ENCODE measurements at regions not wholly inside any gene's neighbourhood (a gene's known extent, or its start where the extent isn't known, plus 50 kb on each side); places are given as distances from the start of the nearest gene placed in this dataset.
"Not testable (repeated sequence)": the region's sequence is repeated elsewhere in the genome, so short reads cannot be mapped to it uniquely, and the experiment has no call there.

DNA sequence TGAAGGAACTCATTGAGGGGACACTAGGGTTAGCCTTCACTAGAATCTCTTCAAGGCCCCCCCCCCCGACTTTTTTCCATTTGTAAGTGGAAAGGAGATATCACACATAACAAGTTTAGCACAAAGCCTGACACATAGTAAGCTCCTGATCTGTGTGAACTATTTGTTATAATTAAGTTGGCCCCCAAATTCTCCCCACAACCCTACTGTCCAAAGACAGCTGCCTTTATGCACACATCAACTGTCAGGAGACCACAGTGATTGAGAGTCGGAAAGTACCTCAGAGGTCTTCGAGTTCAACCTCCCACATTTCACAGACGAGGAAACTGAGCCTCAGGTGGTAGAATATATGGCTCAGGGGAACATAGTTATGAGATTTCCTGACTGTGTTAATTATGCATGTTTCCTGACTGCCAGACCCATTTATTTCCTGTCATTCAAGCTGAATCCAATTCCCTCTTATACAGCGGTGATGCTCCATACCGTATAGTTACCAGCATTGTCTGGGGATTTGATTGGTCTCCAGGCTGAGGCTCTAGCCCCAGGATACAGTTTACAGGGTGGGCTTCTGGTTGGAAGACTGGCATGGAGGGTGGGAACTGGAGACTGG is 227.4 kb upstream of the CMC1 start:
- intact Hi-C loops (cut with DNase I) = no loop called here
- DNase-seq (ENCODE audit: low spot score) = no peak

DNA sequence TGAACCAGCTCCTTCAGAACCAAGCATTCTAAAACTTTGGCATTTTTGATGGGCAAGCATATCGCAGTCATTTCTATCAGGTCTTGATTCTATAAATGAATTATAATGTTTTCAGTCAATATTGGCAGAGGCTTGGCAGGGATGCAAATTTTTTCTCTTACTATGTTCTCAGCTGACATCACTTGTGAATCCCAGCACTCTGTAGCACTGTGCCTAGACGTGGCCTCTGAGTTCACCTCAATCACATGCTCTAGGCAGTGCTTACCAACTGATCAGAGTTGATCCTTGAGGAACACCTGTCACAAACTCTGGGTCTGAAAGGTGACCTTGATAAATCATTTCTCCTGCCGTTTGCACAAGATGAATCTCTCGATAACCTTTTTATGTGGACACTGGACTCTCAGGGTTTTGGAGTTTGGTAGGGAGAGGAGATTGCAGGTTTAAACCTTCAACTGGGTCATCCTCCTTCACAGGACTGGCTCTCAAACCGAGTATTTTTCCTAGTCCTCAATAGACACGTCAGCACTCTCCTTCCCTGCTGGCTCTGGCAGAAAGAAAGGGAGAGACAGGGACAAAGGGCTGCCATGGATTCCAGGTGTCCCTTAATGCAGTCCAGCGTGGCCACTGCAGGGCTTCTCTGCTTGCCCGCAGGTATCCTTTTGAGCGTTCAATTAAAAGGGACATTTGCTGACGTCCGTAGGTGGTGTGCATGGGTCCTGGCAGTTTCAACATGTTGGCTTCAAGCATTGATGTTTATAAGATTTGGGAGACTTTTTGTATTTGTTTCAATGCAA is 222.3 kb upstream of the CMC1 start:
- intact Hi-C loops (cut with DNase I) = no loop called here
- no peak for DNase-seq (ENCODE audit: low spot score)

- DNase-seq (ENCODE audit: low spot score) = no peak
- intact Hi-C loops (cut with DNase I) = no loop called here
Measured at GRCh38 chr3:28019740-28020139, 221.7 kb upstream of the CMC1 start.

- no peak for DNase-seq (ENCODE audit: low spot score)
- intact Hi-C loops (cut with DNase I) = no loop called here
Measured at GRCh38 chr3:28022916-28023315, 218.5 kb upstream of the CMC1 start.

GRCh38 chr3:28028554-28028953 is 212.9 kb upstream of the CMC1 start:
- DNase-seq (ENCODE audit: low spot score) = no peak
- intact Hi-C loops (cut with DNase I) = loop anchor here in 1 of 2 donors (2.0 kb wide), 1 partner anchor 78 kb away; no protein-coding TSS in a partner anchor

DNA sequence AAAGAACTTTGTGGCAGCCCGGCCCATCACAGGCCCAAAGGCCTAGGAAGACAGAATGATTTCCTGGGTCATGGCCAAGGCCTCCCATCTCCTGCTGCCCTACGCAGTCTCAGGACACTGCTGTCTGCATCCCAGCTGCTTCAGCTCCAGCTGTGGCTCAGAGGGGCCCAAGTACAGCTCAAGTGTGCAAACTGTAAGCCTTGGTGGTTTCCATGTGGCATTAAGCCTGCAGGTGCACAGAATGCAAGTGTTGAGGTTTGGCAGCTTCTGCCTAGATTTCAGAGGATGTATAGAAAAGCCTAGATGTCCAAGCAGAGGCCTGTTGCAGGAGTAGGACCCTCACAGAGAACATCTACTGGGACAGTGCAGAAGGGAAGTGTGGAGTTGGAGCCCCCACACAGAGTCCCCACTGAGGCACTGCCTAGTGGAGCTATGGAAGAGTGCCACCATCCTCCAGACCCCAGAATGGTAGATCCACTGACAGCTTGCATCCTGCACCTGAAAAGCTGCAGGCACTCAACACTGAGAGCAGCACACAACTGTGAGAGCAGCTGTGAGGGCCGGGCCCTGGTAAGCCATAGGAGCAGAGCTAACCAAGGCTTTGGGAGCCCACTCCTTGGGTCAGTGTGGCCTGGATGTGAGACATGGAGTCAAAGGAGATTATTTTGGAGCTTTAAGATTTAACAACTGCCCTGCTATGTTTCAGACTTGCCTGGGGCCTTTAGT is 208.2 kb upstream of the CMC1 start:
- intact Hi-C loops (cut with DNase I) = no loop called here
- DNase-seq (ENCODE audit: low spot score) = no peak

DNA sequence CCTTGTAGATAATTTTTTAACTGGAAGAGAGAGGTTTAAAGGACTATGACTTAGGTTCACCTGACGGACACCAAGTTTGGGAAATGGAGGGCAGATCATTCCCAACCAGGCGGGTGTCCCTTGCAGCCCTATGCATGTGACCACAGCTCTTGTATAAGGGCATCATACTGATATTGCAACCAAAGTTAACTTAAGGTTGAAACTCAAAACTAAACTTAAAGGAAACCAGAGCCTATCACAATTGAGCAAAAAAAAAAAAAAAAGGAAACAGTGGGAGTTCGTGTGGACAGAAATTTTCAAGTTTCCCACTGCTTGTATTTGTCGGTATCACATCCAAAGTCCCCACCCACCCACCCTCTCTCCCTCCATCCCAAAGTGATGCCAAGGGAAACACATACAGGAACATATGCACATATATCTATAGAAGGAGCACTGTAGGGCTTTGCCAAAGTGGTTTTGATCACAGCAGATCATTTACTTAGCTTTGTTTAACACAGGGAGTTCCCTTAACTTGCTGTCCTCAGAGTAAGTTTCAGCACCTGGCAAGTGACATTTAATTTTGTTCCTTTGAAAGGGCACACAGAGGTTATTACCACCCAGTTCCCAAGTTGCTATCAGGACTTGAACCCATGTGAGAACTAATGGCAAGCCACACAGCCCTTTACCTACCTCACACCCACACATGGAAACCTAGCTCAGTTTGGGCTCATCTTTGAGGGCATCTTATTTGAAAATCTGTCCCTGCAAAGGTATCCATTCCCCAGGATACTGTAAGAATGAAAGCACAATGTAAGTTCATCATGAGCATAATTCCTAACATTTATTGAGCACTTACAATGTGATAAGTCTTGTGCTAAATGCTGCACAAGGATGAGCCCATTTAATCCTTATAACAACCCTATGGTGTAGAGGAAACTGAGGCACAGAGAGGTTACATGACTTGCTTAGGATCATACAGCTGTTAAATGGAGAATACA is 204.5 kb upstream of the CMC1 start:
- intact Hi-C loops (cut with DNase I) = no loop called here
- DNase-seq (ENCODE audit: low spot score) = no peak

GRCh38 chr3:28039234-28039633 is 202.2 kb upstream of the CMC1 start:
- no peak for DNase-seq (ENCODE audit: low spot score)
- intact Hi-C loops (cut with DNase I) = no loop called here

DNA sequence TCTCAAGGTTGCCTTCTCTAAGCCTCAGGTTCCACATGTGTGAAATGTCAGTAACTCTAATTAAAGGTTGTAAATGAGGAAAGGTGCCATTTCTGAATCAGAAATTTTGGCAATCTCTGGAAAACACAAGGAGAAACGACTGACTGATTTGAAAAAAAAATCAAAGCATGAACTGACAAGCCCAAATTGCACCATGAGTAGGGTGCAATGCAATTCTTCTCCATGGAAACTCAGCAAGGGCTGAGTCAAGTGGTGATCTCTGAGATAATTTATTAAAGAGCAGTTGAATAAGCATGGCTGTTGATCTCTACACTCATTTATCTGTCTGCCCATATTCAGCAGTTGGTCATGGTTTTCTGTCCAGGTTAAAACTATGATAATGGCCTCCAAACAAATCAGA is 201.6 kb upstream of the CMC1 start:
- intact Hi-C loops (cut with DNase I) = no loop called here
- DNase-seq (ENCODE audit: low spot score) = no peak

- intact Hi-C loops (cut with DNase I) = no loop called here
- DNase-seq (ENCODE audit: low spot score) = no peak
Measured at GRCh38 chr3:28042095-28042635, 199.3 kb upstream of the CMC1 start.

DNA sequence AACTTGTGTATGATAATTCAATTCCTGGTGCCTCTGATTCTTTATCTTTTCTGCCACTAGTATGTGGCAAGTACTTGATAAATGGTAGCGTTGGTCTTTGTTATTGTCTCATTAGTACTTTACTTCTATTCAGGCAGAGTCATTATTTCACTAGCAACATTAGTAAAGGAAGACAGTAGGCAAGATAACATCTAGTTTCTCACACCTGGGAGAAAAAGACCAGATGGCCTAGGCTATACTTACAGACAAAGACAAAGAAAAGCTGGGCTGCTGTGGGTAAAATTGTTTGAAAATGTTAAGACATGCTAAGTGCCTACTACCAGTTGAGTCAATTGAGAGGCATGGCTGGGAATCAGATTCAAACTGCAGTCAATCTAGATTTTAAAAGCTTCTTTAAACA is 198.7 kb upstream of the CMC1 start:
- DNase-seq (ENCODE audit: low spot score) = no peak
- intact Hi-C loops (cut with DNase I) = no loop called here

DNA sequence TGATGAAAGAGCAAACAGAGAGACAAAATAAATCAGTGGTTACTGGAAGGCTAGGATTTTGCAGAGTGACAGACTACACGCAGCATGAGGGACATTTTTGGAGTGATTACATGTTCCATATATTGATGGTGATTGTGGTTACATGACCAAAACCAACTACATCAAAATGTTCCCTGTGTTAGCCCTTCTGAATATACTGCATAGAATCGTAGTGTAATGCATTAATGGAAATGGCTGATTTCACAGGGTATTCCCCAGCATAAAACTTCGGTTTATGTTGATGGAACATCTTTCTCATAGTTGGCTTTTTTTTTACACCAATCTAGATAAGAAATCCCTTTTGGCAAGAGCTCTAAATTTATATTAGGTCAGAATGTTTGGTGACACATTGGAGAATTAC is 191.3 kb upstream of the CMC1 start:
- intact Hi-C loops (cut with DNase I) = no loop called here
- DNase-seq (ENCODE audit: low spot score) = no peak

DNA sequence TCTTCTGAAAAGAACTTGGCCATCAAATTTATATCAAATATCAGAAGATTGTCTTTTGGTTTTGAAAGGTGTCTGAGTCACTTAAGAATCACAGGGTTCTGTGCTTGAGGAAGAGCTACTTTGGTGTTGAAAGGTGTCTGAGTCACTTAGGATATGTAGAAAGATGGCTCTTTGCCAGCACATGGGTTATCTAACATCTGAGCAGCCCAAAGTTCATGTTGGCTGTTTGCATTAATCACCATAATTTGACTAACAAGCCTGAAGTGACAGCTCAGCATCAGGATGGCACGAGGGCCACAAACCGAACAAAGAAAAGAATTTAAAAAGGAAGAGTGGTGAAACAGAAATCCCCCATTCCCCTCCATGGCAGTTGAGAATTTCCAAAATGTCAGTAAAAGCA is 190.5 kb upstream of the CMC1 start:
- no peak for DNase-seq (ENCODE audit: low spot score)
- intact Hi-C loops (cut with DNase I) = no loop called here

- intact Hi-C loops (cut with DNase I) = no loop called here
- DNase-seq (ENCODE audit: low spot score) = no peak
Measured at GRCh38 chr3:28053759-28054158, 187.7 kb upstream of the CMC1 start.

GRCh38 chr3:28056806-28057205 is 184.6 kb upstream of the CMC1 start:
- DNase-seq (ENCODE audit: low spot score) = no peak
- intact Hi-C loops (cut with DNase I) = no loop called here

GRCh38 chr3:28057539-28057938 is 183.9 kb upstream of the CMC1 start:
- intact Hi-C loops (cut with DNase I) = no loop called here
- DNase-seq (ENCODE audit: low spot score) = no peak

DNA sequence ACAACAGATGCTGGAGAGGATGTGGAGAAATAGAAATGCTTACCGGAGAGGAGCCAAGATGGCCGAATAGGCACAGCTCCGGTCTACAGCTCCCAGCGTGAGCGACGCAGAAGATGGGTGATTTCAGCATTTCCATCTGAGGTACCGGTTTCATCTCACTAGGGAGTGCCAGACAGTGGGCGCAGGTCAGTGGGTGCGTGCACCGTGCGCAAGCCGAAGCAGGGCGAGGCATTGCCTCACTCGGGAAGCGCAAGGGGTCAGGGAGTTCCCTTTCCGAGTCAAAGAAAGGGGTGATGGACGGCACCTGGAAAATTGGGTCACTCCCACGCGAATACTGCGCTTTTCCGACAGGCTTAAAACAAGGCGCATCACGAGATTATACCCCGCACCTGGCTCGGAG is 182.2 kb upstream of the CMC1 start:
- DNase-seq (ENCODE audit: low spot score); intact Hi-C loops (cut with DNase I): not testable (repeated sequence)

DNA sequence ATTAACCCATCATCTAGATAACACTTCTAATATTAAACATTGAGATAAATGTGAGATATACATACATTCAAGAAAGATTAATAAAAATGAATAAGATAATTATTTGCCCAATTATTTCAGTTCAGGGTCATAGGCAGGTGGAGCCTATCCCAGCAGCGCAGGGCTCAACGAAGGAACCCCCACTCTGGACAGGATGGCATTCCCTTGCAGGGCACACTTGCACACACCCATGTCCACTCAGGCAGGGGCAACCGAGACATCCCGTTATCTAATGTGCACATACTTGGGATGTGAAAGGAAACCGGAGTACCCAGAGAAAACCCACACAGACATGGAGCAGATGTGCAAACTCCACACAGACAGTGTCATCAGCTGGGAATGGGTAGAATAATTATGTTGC is 175.4 kb upstream of the CMC1 start:
- DNase-seq (ENCODE audit: low spot score) = no peak
- intact Hi-C loops (cut with DNase I) = no loop called here

DNA sequence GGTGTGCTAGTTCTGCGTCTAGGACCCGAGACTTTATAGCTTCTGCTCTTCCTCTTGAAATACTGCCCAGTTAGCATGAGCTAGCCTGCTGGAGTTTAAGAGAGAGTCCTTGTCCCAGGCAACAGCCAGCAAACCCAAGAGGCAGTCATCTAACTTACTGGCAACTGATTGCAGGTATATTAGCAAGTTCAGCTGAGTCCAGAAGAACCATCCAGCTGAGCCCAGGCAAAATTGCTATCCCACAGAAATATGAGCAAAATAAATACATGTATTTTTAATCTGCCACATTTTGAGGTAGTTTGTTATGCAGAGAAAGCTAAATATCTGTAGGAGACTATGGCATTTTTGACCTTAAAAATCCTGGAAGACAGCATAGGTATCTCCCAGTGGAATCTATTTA is 174.4 kb upstream of the CMC1 start:
- no peak for DNase-seq (ENCODE audit: low spot score)
- intact Hi-C loops (cut with DNase I) = no loop called here
